Astrocyte of the cerebellum (primary cell): ENCODE measurements at regions not wholly inside any gene's neighbourhood (a gene's known extent, or its start where the extent isn't known, plus 50 kb on each side); places are given as distances from the start of the nearest gene placed in this dataset.

Experiments used
- DNase-seq: peaks from one replicate; pipeline ENCODE4 v3.0.0-alpha.2; 2011; ENCODE audit warnings: low read depth
- H3K4me3 ChIP-seq: 2 replicates; pipeline ENCODE4 v1.5.1; 2011; ENCODE audit warnings: mild to moderate bottlenecking, low read depth, low read length, moderate library complexity
- CTCF ChIP-seq: IDR thresholded peaks from 2 replicates; pipeline ENCODE4 v1.5.1; 2012; ENCODE audit warnings: low read length, low read depth, moderate library complexity, mild to moderate bottlenecking; ENCODE audit errors: missing control alignments
- in situ Hi-C: cut with HindIII; loops from 2 replicates; pipeline ENCODE4 v1.10.0; 2017; ENCODE audit warnings: low sequenced_read_pairs

- no peak overlapping the region for H3K4me3 ChIP-seq
- DNase-seq: no peak
- no peak for TF ChIP-seq CTCF
- in situ Hi-C loops: no loop called here
Measured at GRCh38 chr12:4223273-4223845, 50.2 kb upstream of the CCND2 start.

- DNase-seq: no peak
- no peak for TF ChIP-seq CTCF
- H3K4me3 ChIP-seq: no peak overlapping the region
- in situ Hi-C loops: no loop called here
Measured at GRCh38 chr12:4221258-4221620, 52.3 kb upstream of the CCND2 start.

- H3K4me3 ChIP-seq: no peak overlapping the region
- no peak for DNase-seq
- TF ChIP-seq CTCF: no peak
- in situ Hi-C loops: no loop called here
Measured at GRCh38 chr12:4220536-4221257, 52.9 kb upstream of the CCND2 start.

GRCh38 chr12:4217091-4217490 lies 56.5 kb upstream of the CCND2 start:
- H3K4me3 ChIP-seq: no peak overlapping the region
- DNase-seq: no peak
- TF ChIP-seq CTCF: no peak
- in situ Hi-C loops: no loop called here

- DNase-seq: no peak
- in situ Hi-C loops: no loop called here
- H3K4me3 ChIP-seq: no peak overlapping the region
- TF ChIP-seq CTCF: no peak
Measured at GRCh38 chr12:4216187-4216927, 57.2 kb upstream of the CCND2 start.

GRCh38 chr12:4215229-4216186 lies 58.1 kb upstream of the CCND2 start:
- TF ChIP-seq CTCF: no peak
- DNase-seq: no peak
- no peak overlapping the region for H3K4me3 ChIP-seq
- in situ Hi-C loops: no loop called here
